SK-N-SH (cell line): ENCODE measurements at regions not wholly inside any gene's neighbourhood (a gene's known extent, or its start where the extent isn't known, plus 50 kb on each side); places are given as distances from the start of the nearest gene placed in this dataset.

ENCODE experiments used
- CTCF ChIA-PET: fragments of 300-600, 350-600 bp; formaldehyde crosslinking; extraction: SDS; loops from one replicate; lab custom pipeline; 2021; lab: Yijun Ruan, JAX
- POLR2A ChIA-PET: fragments of 350-600 bp; sonication (Branson Sonifier 250); formaldehyde crosslinking; extraction: SDS; loops from one replicate; lab custom pipeline; 2020; ENCODE audit warnings: antibody characterized with exemption, inconsistent platforms; lab: Yijun Ruan, JAX
- DNase-seq: peaks from one replicate; pipeline ENCODE4 v3.0.0; 2012
- H2AFZ ChIP-seq: fragments of 200-600 bp; sonication (generic); 2 replicates; pipeline ENCODE4 v1.8.1; 2016; ENCODE audit warnings: antibody characterized with exemption, mild to moderate bottlenecking, low read depth
- H3F3A ChIP-seq: fragments of 200-600 bp; sonication (generic); replicated peaks from 2 replicates; pipeline ENCODE3; 2016; ENCODE audit warnings: antibody characterized with exemption, mild to moderate bottlenecking; ENCODE audit not compliant: insufficient read depth
- H3K27ac ChIP-seq, 2 experiments: fragments of 200-500 bp in 1 of 2; fragments of 200-600 bp in 1 of 2; sonication (Bioruptor generic) in 1 of 2; sonication (generic), shearing (Covaris generic) in 1 of 2; 2 replicates each; pipeline versions ENCODE4 v1.5.1 to v1.6.1; 2014 to 2016; ENCODE audit warnings: low read depth in 2 of 2, inconsistent platforms in 1 of 2, low read length in 1 of 2, mild to moderate bottlenecking in 1 of 2, mixed read lengths in 1 of 2
- H3K27me3 ChIP-seq: fragments of 200-600 bp; sonication (generic), shearing (Covaris generic); 2 replicates; pipeline ENCODE4 v1.6.1; 2016; ENCODE audit warnings: mixed run types; ENCODE audit not compliant: insufficient read depth
- H3K36me3 ChIP-seq, 2 experiments: fragments of 200-500 bp in 1 of 2; fragments of 200-600 bp in 1 of 2; sonication (Bioruptor generic) in 1 of 2; sonication (generic) in 1 of 2; replicated peaks in 1 of 2; 2 replicates each; pipeline versions ENCODE3 to v1.5.1; 2014 to 2016; ENCODE audit warnings: low read length in 1 of 2, mild to moderate bottlenecking in 1 of 2; ENCODE audit not compliant: insufficient read depth in 2 of 2, control insufficient read depth in 1 of 2
- H3K4me1 ChIP-seq, 2 experiments: fragments of 200-500 bp in 1 of 2; fragments of 200-600 bp in 1 of 2; sonication (Bioruptor generic) in 1 of 2; sonication (generic), shearing (Covaris generic) in 1 of 2; 2 replicates each; pipeline versions ENCODE4 v1.5.1 to v1.6.1; 2014 to 2016; ENCODE audit warnings: low read depth in 1 of 2, low read length in 1 of 2, mixed run types in 1 of 2; ENCODE audit not compliant: insufficient read depth in 2 of 2, control insufficient read depth in 1 of 2
- H3K4me2 ChIP-seq: fragments of 200-600 bp; sonication (generic), shearing (Covaris generic); 2 replicates; pipeline ENCODE4 v1.6.1; 2017; ENCODE audit warnings: mixed run types
- H3K4me3 ChIP-seq, 2 experiments: fragments of 200-500 bp in 1 of 2; fragments of 200-600 bp in 1 of 2; sonication (Bioruptor generic) in 1 of 2; sonication (generic), shearing (Covaris generic) in 1 of 2; 2 replicates each; pipeline versions ENCODE4 v1.5.1 to v1.8.1; 2014 to 2016; ENCODE audit warnings: low read depth in 2 of 2, inconsistent platforms in 1 of 2, low read length in 1 of 2, mild to moderate bottlenecking in 1 of 2, mixed read lengths in 1 of 2, moderate library complexity in 1 of 2
- H3K79me2 ChIP-seq: fragments of 200-600 bp; sonication (generic); 2 replicates; pipeline ENCODE4 v1.8.1; 2017; ENCODE audit warnings: mild to moderate bottlenecking; ENCODE audit not compliant: insufficient read depth
- H3K9ac ChIP-seq: fragments of 200-600 bp; sonication (generic); 2 replicates; pipeline ENCODE4 v1.6.1; 2017; ENCODE audit warnings: mixed run types
- H3K9me2 ChIP-seq: fragments of 200-600 bp; sonication (generic); 2 replicates; pipeline ENCODE4 v1.6.1; 2017; ENCODE audit warnings: mixed run types
- H3K9me3 ChIP-seq: fragments of 200-600 bp; sonication (generic); 2 replicates; pipeline ENCODE4 v1.6.1; 2017; ENCODE audit warnings: mixed run types, mild to moderate bottlenecking, moderate library complexity
- H4K20me1 ChIP-seq: fragments of 200-600 bp; sonication (generic); 2 replicates; pipeline ENCODE4 v1.6.1; 2017; ENCODE audit warnings: mild to moderate bottlenecking, mixed run types; ENCODE audit not compliant: insufficient read depth
- ELF1 ChIP-seq: IDR thresholded peaks from 2 replicates; pipeline ENCODE4 v1.4.0; 2012
- EZH2phosphoT487 ChIP-seq: fragments of 200-600 bp; sonication (generic); IDR thresholded peaks from 2 replicates; pipeline ENCODE4 v1.6.1; 2017; ENCODE audit warnings: low read depth, mixed run types, mild to moderate bottlenecking, antibody characterized with exemption, moderate library complexity, borderline replicate concordance
- FOSL2 ChIP-seq: IDR thresholded peaks from 2 replicates; pipeline ENCODE4 v1.4.0; 2012; ENCODE audit warnings: low read depth, mild to moderate bottlenecking, moderate library complexity, borderline replicate concordance
- FOXM1 ChIP-seq: IDR thresholded peaks from 2 replicates; pipeline ENCODE4 v1.4.0; 2012; ENCODE audit warnings: low read depth, mild to moderate bottlenecking
- GABPA ChIP-seq: IDR thresholded peaks from 2 replicates; pipeline ENCODE4 v1.4.0; 2012; ENCODE audit warnings: low read depth, mild to moderate bottlenecking
- GATA2 ChIP-seq: sonication (generic); formaldehyde crosslinking; IDR thresholded peaks from 2 replicates; pipeline ENCODE4 v1.5.0; 2020; ENCODE audit warnings: mild to moderate bottlenecking, missing genetic modification reagents
- IRF3 ChIP-seq: fragments of 150-350 bp; IDR thresholded peaks from 2 replicates; pipeline ENCODE4 v1.6.1; 2016; ENCODE audit warnings: mild to moderate bottlenecking, low read depth, low read length
- JUND ChIP-seq: IDR thresholded peaks from 2 replicates; pipeline ENCODE4 v1.4.0; 2012
- MEF2A ChIP-seq: IDR thresholded peaks from 2 replicates; pipeline ENCODE4 v1.4.0; 2012; ENCODE audit warnings: low read depth, borderline replicate concordance
- NFIC ChIP-seq: IDR thresholded peaks from 2 replicates; pipeline ENCODE4 v1.4.0; 2012; ENCODE audit warnings: borderline replicate concordance
- PBX3 ChIP-seq: IDR thresholded peaks from 2 replicates; pipeline ENCODE4; 2012
- POLR2AphosphoS5 ChIP-seq: IDR thresholded peaks from 2 replicates; pipeline ENCODE4 v1.6.1; 2012; ENCODE audit warnings: low read depth, low read length
- RCOR1 ChIP-seq: fragments of 150-350 bp; IDR thresholded peaks from 2 replicates; pipeline ENCODE4 v1.6.1; 2017; ENCODE audit warnings: antibody characterized with exemption, low read length
- RFX5 ChIP-seq: IDR thresholded peaks from 2 replicates; pipeline ENCODE4 v1.6.1; 2012; ENCODE audit warnings: mild to moderate bottlenecking, improper control_type of control experiment, low read length
- RXRA ChIP-seq: IDR thresholded peaks from 2 replicates; pipeline ENCODE4 v1.4.0; 2012; ENCODE audit warnings: low read depth, mild to moderate bottlenecking, borderline replicate concordance
- SIN3A ChIP-seq: IDR thresholded peaks from 2 replicates; pipeline ENCODE4 v1.6.1; 2012; ENCODE audit warnings: low read depth, mild to moderate bottlenecking, low read length, moderate library complexity, borderline replicate concordance
- TCF12 ChIP-seq: IDR thresholded peaks from 2 replicates; pipeline ENCODE4 v1.4.0; 2012
- TEAD4 ChIP-seq: IDR thresholded peaks from 2 replicates; pipeline ENCODE4 v1.4.0; 2012; ENCODE audit warnings: mild to moderate bottlenecking, borderline replicate concordance; ENCODE audit not compliant: insufficient read depth
- YY1 ChIP-seq: IDR thresholded peaks from 2 replicates; pipeline ENCODE4 v1.4.0; 2012; ENCODE audit warnings: low read depth, mild to moderate bottlenecking
- WGBS: methylation state at CpG from one replicate; pipeline ENCODE4 v1.1.6; 2017; ENCODE audit warnings: low lambda C conversion rate; 5-methylcytosine and 5-hydroxymethylcytosine counted together

GRCh38 chr14:71762575-71762974, 169.7 kb upstream of the RGS6 start:
- no peak for TF ChIP-seq RCOR1
- no peak for TF ChIP-seq YY1
- no peak for TF ChIP-seq ELF1
- TF ChIP-seq MEF2A, result no peak
- no peak for TF ChIP-seq EZH2phosphoT487
- TF ChIP-seq SIN3A, result no peak
- TF ChIP-seq TCF12, result no peak
- TF ChIP-seq IRF3, result no peak
- TF ChIP-seq RXRA, result no peak
- no peak for TF ChIP-seq FOXM1
- TF ChIP-seq GABPA, result no peak
- no peak for TF ChIP-seq GATA2 (CRISPR knock-in tag)
- TF ChIP-seq FOSL2, result no peak
- TF ChIP-seq PBX3, result no peak
- TF ChIP-seq NFIC, result no peak
- TF ChIP-seq TEAD4, result no peak
- TF ChIP-seq RFX5, result no peak
- TF ChIP-seq JUND, result no peak
- no peak for TF ChIP-seq POLR2AphosphoS5

More at GRCh38 chr14:71762575-71762974, 169.7 kb upstream of the RGS6 start:
- H3K79me2 ChIP-seq, result no peaks in the 10 kb centered on the region
- no peaks in the 10 kb centered on the region for H3K36me3 ChIP-seq
- no peaks in the 10 kb centered on the region for H4K20me1 ChIP-seq
- no peaks in the 10 kb centered on the region; the same call in 1 of the 2 replicates for H3K27me3 ChIP-seq
- no peak overlapping the region for H3K9ac ChIP-seq
- no peaks in the 10 kb centered on the region for H3F3A ChIP-seq
- no peaks in the 10 kb centered on the region for H3K9me3 ChIP-seq
- H2AFZ ChIP-seq, result no peak overlapping the region
- WGBS, result 47% methylated on average over 4 of the region's 4 CpGs
- no peak overlapping the region for H3K4me3 ChIP-seq
- H3K4me2 ChIP-seq, result no peak overlapping the region
- ChIA-PET POLR2A (no interaction called here), CTCF (interaction anchor here (1.5 kb wide), 1 partner anchor 9 kb away, joined by 3 read pairs; no protein-coding TSS in a partner anchor)
- no peaks in the 10 kb centered on the region for H3K9me2 ChIP-seq
- no peak overlapping the region for H3K27ac ChIP-seq
- no peaks in the 10 kb centered on the region; a peak in 1 of 4 replicates for H3K4me1 ChIP-seq
- no peak for DNase-seq
